ENCODE measurements at regions not wholly inside any gene's neighbourhood (a gene's known extent, or its start where the extent isn't known, plus 50 kb on each side); places are given as distances from the start of the nearest gene placed in this dataset.

DNA sequence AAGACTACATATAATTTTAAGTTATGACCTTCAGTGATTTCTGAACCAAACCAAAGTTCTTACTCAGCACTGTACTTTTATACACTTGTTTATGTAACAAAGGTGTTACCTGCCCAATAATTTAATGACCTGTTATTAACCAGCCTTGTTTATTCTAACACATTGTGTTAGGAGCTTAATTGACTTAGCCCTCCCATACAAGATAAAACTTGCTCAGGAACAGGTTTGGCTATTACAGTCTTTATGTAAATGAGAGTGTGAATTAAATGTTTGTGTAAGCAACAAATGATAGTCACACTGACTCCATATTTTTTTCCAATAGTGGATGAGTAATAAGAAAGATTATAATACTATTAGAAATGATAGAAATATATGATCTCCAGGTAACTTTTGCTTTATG lies 51.8 kb upstream of the MYCBP2 start:
- no peak for DNase-seq

DNA sequence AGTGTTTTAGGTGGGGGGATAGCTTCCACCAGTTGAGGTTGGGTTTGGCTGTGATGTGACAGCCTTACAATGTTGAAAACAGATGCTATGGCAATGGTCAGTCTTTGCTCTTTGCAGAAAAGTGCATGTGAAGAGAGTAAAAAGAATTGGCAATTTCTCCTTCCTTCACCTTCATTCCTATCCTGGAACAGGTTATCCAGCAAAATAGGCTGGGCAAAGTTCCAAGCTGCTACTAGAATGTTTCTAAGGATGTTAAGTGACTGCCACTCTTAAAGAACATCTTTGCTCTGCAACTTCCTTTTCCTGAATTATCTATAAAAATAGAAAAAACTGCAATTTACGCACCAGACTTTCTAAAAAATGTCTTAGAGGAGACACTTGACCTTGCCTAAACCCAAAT lies 50.1 kb upstream of the MYCBP2 start:
- no peak for DNase-seq
